Umbilical cord (tissue), 1 donor: ENCODE measurements at regions not wholly inside any gene's neighbourhood (a gene's known extent, or its start where the extent isn't known, plus 50 kb on each side); places are given as distances from the start of the nearest gene placed in this dataset.
"Not testable (repeated sequence)": the region's sequence is repeated elsewhere in the genome, so short reads cannot be mapped to it uniquely, and the experiment has no call there.

Experiments used
- DNase-seq: peaks from one replicate; pipeline ENCODE4 v3.0.0-alpha.2; 2015; ENCODE audit warnings: low spot score

DNA sequence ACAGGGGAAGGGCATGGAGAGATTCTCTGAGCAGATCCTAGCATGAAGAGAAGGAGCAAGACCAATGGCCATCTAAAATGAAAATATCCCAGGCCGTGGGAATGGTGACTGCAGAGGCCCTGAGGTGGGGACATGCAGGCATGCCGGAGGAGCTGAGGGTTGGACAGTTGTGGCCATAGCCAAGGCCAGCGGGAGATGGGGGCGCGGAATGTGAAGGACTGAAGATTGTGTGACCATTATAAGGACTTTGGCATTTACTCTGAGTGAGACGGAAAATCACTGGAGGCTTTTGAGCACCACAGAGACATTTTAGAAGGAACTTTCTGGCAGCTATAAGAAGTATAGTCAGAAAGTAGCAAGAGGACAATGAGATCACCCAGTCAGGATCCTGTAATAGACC, 341.1 kb downstream of the SFMBT2 start:
- no peak for DNase-seq

DNA sequence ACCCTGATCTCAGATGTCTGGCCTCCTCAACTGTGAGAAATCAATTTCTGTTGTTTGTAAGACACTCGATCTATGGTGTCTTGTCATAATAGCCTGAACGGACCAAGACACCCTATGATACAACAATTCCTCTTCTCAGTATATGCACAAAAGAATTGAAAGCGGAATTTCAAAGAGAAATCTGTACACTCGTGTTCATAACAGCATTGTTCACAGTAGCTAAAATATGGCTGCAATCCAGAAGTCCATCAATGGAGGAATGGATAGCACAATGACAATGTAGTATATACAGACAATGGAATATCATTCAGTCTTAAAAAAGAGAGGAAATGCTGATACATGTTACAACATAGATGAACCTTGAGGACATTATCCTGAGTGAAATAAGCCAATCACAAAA, 354.6 kb downstream of the SFMBT2 start:
- DNase-seq: no peak

DNA sequence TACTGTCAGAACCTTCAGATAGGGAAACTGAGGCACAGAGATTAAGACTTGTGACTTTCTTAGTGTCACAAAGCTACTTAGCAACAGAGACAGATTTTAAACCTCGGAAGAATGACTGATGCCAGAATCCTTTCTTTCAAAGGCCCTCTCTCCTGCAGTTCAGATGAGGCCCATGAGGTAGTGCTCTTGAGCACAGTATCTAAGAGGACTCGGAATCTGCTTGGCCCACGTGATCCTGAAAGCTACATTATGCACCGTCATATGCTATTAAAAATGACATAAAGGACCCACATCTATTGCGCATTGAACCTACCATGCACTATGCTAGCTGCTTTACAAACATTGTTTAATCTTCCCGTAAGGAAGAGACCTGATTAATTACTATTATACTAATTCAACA, 355.9 kb downstream of the SFMBT2 start:
- DNase-seq: no peak

DNA sequence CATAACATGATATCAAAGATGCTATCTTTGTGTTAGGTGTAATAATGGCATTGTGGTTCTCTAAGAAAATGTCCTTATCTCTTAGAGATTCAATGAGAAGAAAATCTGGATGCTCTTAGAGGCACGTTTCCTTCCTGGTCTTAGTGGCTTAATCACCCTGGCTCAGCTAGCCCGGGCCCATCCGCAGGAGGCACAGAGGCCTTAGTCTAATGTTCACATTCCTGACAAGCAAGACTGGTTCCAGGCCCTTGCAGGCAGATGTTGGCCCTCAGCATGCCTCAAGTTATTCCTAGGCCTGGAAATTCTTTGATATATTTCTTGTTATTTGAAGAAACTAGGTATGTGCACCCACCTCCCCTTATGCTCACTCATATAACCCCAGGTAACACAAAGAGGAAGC, 357.6 kb downstream of the SFMBT2 start:
- DNase-seq: no peak

GRCh38 chr10:7050024-7050423, 360.8 kb downstream of the SFMBT2 start:
- not testable (repeated sequence) for DNase-seq

- no peak for DNase-seq
Observed at GRCh38 chr10:7048061-7048460, 362.8 kb downstream of the SFMBT2 start.

DNA sequence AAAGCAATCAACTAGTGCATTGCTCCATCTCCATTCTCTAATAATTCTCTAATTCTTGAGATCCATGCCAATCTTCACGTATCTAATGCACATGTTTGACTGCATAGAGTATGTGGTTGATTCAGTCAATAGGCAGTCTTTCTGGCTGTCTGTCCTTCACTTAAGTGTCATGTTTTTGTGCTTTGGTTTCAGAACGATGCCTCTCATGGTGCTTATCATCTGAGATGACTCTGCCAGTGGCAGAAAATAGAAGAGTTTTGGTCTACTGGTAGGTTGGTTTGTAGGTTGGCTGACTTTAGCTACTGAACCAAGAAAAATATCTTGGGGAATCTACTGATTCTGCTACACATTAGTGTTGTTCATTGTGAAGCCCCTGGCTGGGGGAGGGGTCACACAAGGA, 364.2 kb downstream of the SFMBT2 start:
- DNase-seq: no peak

DNA sequence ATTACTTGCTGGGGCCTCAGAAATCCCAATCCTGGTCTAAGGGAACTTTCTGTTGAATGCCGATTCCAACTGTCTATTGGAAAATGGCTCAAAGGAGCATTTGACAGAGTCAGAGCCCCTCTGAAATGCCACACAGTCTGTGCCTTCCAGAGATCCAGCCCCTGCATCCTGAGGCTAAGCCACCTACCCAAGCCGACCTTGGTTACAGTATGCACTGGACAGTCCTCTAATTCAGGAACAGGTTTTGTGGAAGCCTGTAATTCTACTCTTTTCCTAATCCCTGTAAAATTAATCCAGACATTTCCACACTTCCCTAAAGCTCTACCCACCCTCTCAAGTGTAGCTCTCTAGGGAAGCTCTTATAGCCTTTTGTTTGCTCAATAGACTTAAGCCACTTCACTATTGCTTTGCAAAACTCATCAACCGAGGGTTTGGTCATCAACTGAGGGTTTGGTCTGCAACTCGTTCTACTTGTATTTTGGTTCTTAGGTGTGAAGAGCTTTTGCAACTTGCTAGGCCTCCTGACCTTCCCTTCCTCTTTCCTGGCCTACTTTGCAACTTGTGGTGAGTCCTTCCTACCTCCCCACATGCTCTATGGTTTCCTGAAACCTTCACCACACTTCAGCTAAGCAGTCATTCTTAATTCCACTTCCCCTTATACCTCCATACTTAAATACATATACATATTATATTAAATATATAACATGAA, 364.8 kb downstream of the SFMBT2 start:
- peak; percentile 11 for DNase-seq

GRCh38 chr10:7043055-7043653, 367.7 kb downstream of the SFMBT2 start:
- no peak for DNase-seq

- no peak for DNase-seq
Observed at GRCh38 chr10:7042419-7043054, 368.3 kb downstream of the SFMBT2 start.

DNA sequence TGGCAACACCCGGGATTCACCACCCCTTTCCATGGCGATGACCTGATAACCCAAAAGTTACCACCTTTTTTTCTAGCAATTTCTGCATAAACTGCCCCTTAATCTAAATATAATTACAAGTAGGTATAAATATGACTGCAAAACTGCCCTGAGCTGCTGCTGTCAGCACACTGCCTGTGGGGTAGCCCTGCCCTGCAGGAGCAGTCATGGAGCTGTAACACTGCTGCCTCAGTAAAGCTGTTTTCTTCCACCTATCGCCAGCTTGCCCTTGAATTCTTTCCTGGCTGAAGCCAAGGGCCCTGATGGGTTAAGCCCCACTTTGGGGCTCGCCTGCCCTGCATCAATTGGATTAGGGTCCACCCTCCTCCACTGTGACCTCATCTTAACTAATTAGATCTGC, 368.8 kb downstream of the SFMBT2 start:
- DNase-seq: no peak

DNA sequence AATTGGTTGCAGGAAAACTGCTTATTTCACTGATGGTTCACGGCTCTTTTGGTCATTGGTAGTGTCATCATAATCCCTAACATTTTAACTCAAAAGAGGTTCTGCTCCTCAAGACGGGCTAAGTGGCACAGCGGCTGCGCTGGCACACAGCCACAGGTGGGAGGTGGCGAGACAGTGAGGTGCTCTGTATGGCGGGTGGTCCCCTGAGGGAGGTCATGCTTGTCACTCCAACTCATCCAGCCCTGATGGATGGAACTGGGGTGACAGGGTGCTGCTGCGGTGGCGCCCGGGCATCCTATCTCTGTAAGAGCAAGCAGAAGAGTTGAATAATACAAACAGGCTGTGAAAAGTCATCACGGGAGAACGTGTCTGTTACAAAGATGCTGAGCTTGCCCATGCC, 370.2 kb downstream of the SFMBT2 start:
- no peak for DNase-seq

DNA sequence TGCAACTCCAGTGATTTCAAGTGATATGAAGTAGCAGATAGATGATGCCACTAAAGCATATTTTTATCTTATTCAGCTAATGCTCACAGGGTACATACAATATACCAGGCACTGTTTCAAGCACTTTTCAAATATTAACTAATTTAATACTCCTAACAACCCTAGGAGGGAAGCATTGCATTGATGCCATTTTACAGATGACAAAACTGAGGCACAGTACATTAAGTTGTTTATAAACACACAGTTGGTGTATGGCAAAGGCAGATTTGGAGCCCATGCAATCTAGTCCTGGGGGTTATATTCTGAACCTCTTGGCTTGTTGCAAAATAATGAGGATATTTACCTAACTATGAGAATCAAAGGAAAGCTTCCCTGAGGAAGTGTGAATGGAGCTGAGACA, 371.0 kb downstream of the SFMBT2 start:
- DNase-seq: no peak

DNA sequence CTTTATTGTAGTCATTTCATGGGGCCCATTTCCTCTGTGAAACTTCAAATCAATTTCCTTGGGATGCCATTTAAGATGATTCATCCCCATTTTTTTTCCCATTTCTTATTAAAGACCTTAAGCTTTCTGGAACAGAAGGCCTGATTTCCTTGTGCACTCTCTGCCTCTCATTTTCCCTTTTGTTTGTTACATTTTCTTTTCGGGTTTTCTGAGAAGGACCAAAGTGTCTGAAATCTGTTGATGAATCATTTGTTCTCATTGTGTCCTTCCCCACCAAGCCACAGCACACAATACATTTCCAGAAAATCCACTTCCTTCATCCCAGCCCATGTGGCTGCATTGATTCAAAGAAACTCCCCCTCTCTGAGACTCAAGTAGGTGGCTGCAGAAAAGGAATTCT, 372.4 kb downstream of the SFMBT2 start:
- DNase-seq: no peak

DNA sequence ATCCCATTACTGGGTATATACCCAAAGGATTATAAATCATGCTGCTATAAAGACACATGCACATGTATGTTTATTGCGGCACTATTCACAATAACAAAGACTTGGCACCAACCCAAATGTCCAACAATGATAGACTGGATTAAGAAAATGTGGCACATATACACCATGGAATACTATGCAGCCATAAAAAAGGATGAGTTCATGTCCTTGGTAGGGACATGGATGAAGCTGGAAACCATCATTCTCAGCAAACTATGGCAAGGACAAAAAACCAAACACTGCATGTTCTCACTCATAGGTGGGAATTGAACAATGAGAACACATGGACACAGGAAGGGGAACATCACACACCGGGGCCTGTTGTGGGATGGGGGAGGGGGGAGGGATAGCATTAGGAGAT, 373.4 kb downstream of the SFMBT2 start:
- not testable (repeated sequence) for DNase-seq

GRCh38 chr10:7036951-7037350, 373.9 kb downstream of the SFMBT2 start:
- DNase-seq: no peak

- DNase-seq: no peak
Observed at GRCh38 chr10:7035126-7035761, 375.6 kb downstream of the SFMBT2 start.

- no peak for DNase-seq
Observed at GRCh38 chr10:7033031-7033430, 377.8 kb downstream of the SFMBT2 start.

- DNase-seq: no peak
Observed at GRCh38 chr10:7030134-7030855, 380.5 kb downstream of the SFMBT2 start.

DNA sequence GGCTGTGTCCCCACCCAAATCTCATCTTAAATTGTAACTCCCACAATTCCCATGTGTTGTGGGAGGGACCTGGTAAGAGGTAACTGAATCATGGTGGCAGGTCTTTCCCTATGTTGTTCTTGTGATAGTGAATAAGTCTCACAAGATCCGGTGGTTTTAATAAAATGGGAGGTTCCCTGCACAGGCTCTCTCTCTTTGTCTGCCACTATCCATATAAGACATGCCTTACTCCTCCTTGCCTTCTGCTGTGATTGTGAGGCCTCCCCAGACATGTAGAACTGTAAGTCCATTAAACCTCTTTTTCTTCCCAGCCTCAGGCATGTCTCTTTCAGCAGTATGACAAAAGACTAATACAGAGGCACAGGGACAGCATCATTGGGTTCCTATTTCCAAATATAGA, 381.2 kb downstream of the SFMBT2 start:
- no peak for DNase-seq

DNA sequence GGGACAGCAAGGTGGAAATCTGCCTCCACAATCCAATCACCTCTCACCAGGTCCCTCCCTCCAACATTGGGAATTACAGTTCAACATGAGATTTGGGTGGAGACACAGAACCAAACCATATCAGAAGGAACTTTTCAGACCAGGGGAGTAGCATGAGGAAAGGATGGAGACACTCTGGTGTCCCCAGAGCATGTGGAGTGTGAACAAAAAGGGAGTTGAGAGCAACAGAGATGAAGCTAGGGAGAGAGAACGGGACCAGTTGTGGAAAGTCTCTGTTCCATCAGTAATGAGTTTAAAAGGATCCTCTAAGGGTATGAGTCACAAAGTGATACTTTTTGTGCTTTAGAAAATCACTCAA, 382.0 kb downstream of the SFMBT2 start:
- no peak for DNase-seq
